A673 (cell line): ENCODE measurements at regions not wholly inside any gene's neighbourhood (a gene's known extent, or its start where the extent isn't known, plus 50 kb on each side); places are given as distances from the start of the nearest gene placed in this dataset.

Source experiments
- BruUV-seq: library from RNA; stranded (reverse); fragments of 400-500 nt; replicated peaks from 2 replicates; lab custom pipeline; 2021; lab: Mats Ljungman, UMichigan
- CTCF ChIA-PET: fragments of 300-600 bp; sonication (Branson Sonifier 250); formaldehyde crosslinking; loops from one replicate; lab custom pipeline; 2022; ENCODE audit warnings: antibody characterized with exemption; lab: Charles Lee
- POLR2A ChIA-PET: fragments of 300-600 bp; sonication (Branson Sonifier 250); formaldehyde crosslinking; loops from one replicate; lab custom pipeline; 2022; ENCODE audit warnings: antibody characterized with exemption; ENCODE audit not compliant: low non-redundant PET; lab: Charles Lee
- DNase-seq: peaks from one replicate; pipeline ENCODE4 v3.0.0-alpha.2; 2015; ENCODE audit warnings: low spot score
- H3K27ac ChIP-seq: fragments of 200-600 bp; sonication (generic); 2 replicates; pipeline ENCODE4 v1.5.1; 2016; ENCODE audit warnings: mixed run types, low read depth, mild to moderate bottlenecking, mixed read lengths, antibody characterized with exemption, low read length; ENCODE audit not compliant: poor library complexity, severe bottlenecking
- H3K27me3 ChIP-seq: fragments of 200-600 bp; sonication (generic); replicated peaks from 2 replicates; pipeline ENCODE4 v1.6.1; 2017; ENCODE audit warnings: mixed run types, low read depth, mild to moderate bottlenecking, mixed read lengths, antibody characterized with exemption, low read length; ENCODE audit not compliant: insufficient read depth, poor library complexity
- H3K36me3 ChIP-seq: fragments of 200-600 bp; sonication (generic); 2 replicates; pipeline ENCODE4 v1.6.1; 2016; ENCODE audit warnings: mixed run types, mild to moderate bottlenecking, mixed read lengths, antibody characterized with exemption, low read length; ENCODE audit not compliant: insufficient read depth, poor library complexity, severe bottlenecking
- H3K4me1 ChIP-seq: fragments of 200-600 bp; sonication (generic); 2 replicates; pipeline ENCODE4 v1.6.1; 2017; ENCODE audit warnings: mixed run types, mild to moderate bottlenecking, mixed read lengths, antibody characterized with exemption, low read length; ENCODE audit not compliant: insufficient read depth, poor library complexity, severe bottlenecking
- H3K4me3 ChIP-seq: fragments of 200-600 bp; sonication (generic); 2 replicates; pipeline ENCODE4 v1.5.1; 2016; ENCODE audit warnings: low read depth, mixed run types, mild to moderate bottlenecking, mixed read lengths, low read length; ENCODE audit not compliant: poor library complexity, severe bottlenecking
- H3K9me3 ChIP-seq: fragments of 200-600 bp; sonication (generic); 2 replicates; pipeline ENCODE4 v1.6.1; 2016; ENCODE audit warnings: mixed run types, low read depth, mild to moderate bottlenecking, mixed read lengths, antibody characterized with exemption, low read length; ENCODE audit not compliant: poor library complexity, severe bottlenecking
- CTCF ChIP-seq: fragments of 300-800, 200-600 bp; sonication (generic); conservative IDR thresholded peaks from 2 replicates; pipeline ENCODE4 v1.5.1; 2017; ENCODE audit warnings: low read depth, mild to moderate bottlenecking, antibody characterized with exemption, low read length, moderate library complexity, mixed read lengths
- EZH2 ChIP-seq: fragments of 200-600 bp; sonication (generic); IDR thresholded peaks from 2 replicates; pipeline ENCODE4 v1.6.1; 2017; ENCODE audit warnings: borderline replicate concordance, low read depth, mild to moderate bottlenecking, mixed read lengths, antibody characterized with exemption, low read length; ENCODE audit not compliant: poor library complexity, severe bottlenecking
- intact Hi-C: fragments of 100-400 bp; cut with micrococcal nuclease; formaldehyde crosslinking; loops from one replicate; pipeline ENCODE4 v1.10.0; 2022; ENCODE audit not compliant: unreplicated experiment

- Histone ChIP-seq H3K27ac (no peak overlapping the region), H3K27me3 (no peaks in the 10 kb centered on the region), H3K9me3 (no peaks in the 10 kb centered on the region), H3K4me1 (no peaks in the 10 kb centered on the region), H3K4me3 (no peak overlapping the region), H3K36me3 (no peaks in the 10 kb centered on the region)
- ChIA-PET POLR2A (no interaction called here), CTCF (no interaction called here)
- BruUV-seq: no TSS peak
- no peak for TF ChIP-seq EZH2
- no peak for TF ChIP-seq CTCF
- no peak for DNase-seq
- intact Hi-C loops: no loop called here
These were observed 176.4 kb downstream of the SAMD5 start for GRCh38 chr6:147684906-147685305.

- no TSS peak for BruUV-seq
- TF ChIP-seq CTCF: no peak
- no peak for TF ChIP-seq EZH2
- no peak for DNase-seq
- POLR2A ChIA-PET: no interaction called here
- no peaks in the 10 kb centered on the region for H3K9me3 ChIP-seq
- no peaks in the 10 kb centered on the region for H3K27me3 ChIP-seq
- no peaks in the 10 kb centered on the region for H3K4me1 ChIP-seq
- no peak overlapping the region for H3K4me3 ChIP-seq
- H3K36me3 ChIP-seq: no peaks in the 10 kb centered on the region
- CTCF ChIA-PET: no interaction called here
- intact Hi-C loops: no loop called here
- no peak overlapping the region for H3K27ac ChIP-seq
These were observed 180.9 kb downstream of the SAMD5 start for GRCh38 chr6:147689398-147689797.

GRCh38 chr6:147691446-147691845 lies 183.0 kb downstream of the SAMD5 start:
- Histone ChIP-seq H3K4me3 (no peak overlapping the region), H3K9me3 (no peaks in the 10 kb centered on the region), H3K27me3 (no peaks in the 10 kb centered on the region), H3K27ac (no peak overlapping the region), H3K4me1 (no peaks in the 10 kb centered on the region), H3K36me3 (no peaks in the 10 kb centered on the region)
- ChIA-PET CTCF (no interaction called here), POLR2A (no interaction called here)
- DNase-seq: no peak
- no TSS peak for BruUV-seq
- TF ChIP-seq CTCF (no peak), EZH2 (no peak)
- intact Hi-C loops: no loop called here
